Activated naive CD8-positive, alpha-beta T cell treated with anti-CD3 and anti-CD28 coated beads for 36 hours (primary cell): ENCODE measurements at regions not wholly inside any gene's neighbourhood (a gene's known extent, or its start where the extent isn't known, plus 50 kb on each side); places are given as distances from the start of the nearest gene placed in this dataset.

ENCODE experiments used
- DNase-seq: peaks from one replicate; pipeline ENCODE4 v3.0.0; 2021
- H3K27ac Mint-ChIP-seq: one replicate; pipeline ENCODE4 v1.8.0; 2022; ENCODE audit warnings: mild to moderate bottlenecking, moderate library complexity, mixed read lengths
- H3K27me3 Mint-ChIP-seq: one replicate; pipeline ENCODE4 v1.8.0; 2022; ENCODE audit warnings: mild to moderate bottlenecking, mixed read lengths
- H3K36me3 Mint-ChIP-seq: one replicate; pipeline ENCODE4 v1.8.0; 2021; ENCODE audit warnings: mild to moderate bottlenecking, mixed read lengths
- H3K4me1 Mint-ChIP-seq: one replicate; pipeline ENCODE4 v1.8.0; 2021; ENCODE audit warnings: mixed read lengths
- H3K4me3 Mint-ChIP-seq: one replicate; pipeline ENCODE4 v1.8.0; 2022; ENCODE audit warnings: mild to moderate bottlenecking, moderate library complexity, mixed read lengths
- H3K9me3 Mint-ChIP-seq: one replicate; pipeline ENCODE4 v1.8.0; 2022; ENCODE audit warnings: mixed read lengths

GRCh38 chr9:120152295-120152694 is 427.7 kb downstream of the CDK5RAP2 start:
- Mint-ChIP-seq H3K4me3 (no peak overlapping the region), H3K27me3 (no peaks in the 10 kb centered on the region), H3K4me1 (no peaks in the 10 kb centered on the region), H3K27ac (no peak overlapping the region), H3K36me3 (no peaks in the 10 kb centered on the region), H3K9me3 (no peaks in the 10 kb centered on the region)
- DNase-seq: no peak

DNA sequence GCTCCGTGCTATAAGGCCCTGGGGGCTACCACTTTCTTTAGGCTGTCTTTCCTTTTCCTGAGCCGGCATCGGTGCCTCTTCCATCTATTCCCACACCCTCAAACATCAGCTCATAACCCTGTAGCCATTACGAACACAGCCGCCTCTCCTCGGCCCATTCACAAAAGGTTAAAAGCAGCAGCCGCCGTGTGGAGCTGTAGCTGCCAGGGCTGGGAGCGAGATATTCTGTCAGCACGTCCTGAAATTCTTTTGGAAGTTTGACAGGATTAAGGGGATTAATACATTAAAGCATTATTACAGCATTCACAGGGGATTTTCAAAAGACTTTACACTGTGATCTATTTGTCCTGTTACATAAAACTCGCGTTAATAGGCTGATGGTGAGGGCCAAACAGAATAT is 428.2 kb downstream of the CDK5RAP2 start:
- H3K4me1 Mint-ChIP-seq: no peaks in the 10 kb centered on the region
- no peaks in the 10 kb centered on the region for H3K27me3 Mint-ChIP-seq
- no peaks in the 10 kb centered on the region for H3K36me3 Mint-ChIP-seq
- H3K4me3 Mint-ChIP-seq: no peak overlapping the region
- H3K27ac Mint-ChIP-seq: no peak overlapping the region
- no peak for DNase-seq
- H3K9me3 Mint-ChIP-seq: no peaks in the 10 kb centered on the region

DNA sequence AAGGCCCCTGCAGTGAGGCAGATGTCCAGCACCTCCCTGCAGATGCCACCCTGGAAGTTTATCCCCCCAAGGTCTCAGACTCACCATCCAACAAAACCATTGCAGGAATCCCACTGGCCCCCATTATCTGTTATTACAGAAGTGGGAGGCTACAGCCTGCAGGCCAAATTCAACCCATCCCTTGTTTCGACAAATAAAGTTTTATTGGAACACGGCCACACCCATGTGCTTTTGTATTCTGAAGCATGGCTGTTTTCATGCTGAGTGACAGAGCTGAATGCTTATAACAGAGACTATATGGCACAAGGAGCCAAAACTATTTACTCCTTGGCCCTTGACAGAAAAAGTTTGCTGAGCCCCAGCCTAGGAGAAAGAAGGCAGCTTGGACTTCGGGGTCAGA is 428.8 kb downstream of the CDK5RAP2 start:
- Mint-ChIP-seq H3K27ac (no peak overlapping the region), H3K27me3 (no peaks in the 10 kb centered on the region), H3K4me1 (no peaks in the 10 kb centered on the region), H3K36me3 (no peaks in the 10 kb centered on the region), H3K9me3 (no peaks in the 10 kb centered on the region), H3K4me3 (no peak overlapping the region)
- no peak for DNase-seq

GRCh38 chr9:120138955-120139354 is 441.0 kb downstream of the CDK5RAP2 start:
- peaks cover 4% of the 10 kb centered on the region for H3K4me1 Mint-ChIP-seq
- H3K27ac Mint-ChIP-seq: no peak overlapping the region
- H3K27me3 Mint-ChIP-seq: peaks cover 8% of the 10 kb centered on the region
- peaks cover 12% of the 10 kb centered on the region for H3K9me3 Mint-ChIP-seq
- H3K36me3 Mint-ChIP-seq: no peaks in the 10 kb centered on the region
- H3K4me3 Mint-ChIP-seq: no peak overlapping the region
- no peak for DNase-seq

- H3K27ac Mint-ChIP-seq: no peak overlapping the region
Measured at GRCh38 chr9:120137186-120137840, 442.7 kb downstream of the CDK5RAP2 start.

DNA sequence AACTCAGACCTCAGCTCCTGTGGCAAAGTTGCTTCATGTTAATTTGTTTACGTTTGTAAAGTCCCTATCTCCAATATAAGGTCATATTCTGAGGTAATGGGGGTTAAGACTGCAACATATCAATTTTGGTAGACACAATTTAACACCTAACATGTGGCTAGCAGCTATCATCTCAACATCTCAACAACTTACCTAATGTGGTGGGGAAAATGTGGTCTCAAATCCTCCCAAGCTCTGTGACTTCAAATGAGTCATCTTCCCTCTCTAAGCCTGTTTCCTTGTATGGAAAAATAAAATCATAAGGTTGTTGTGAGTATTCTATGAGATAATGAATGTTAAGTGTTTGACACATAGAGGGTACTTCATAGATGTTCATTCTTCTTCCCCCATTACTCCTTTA is 443.3 kb downstream of the CDK5RAP2 start:
- no peak overlapping the region for H3K4me3 Mint-ChIP-seq
- H3K4me1 Mint-ChIP-seq: peaks cover 4% of the 10 kb centered on the region
- H3K9me3 Mint-ChIP-seq: peaks cover 14% of the 10 kb centered on the region
- H3K27ac Mint-ChIP-seq: no peak overlapping the region
- peaks cover 9% of the 10 kb centered on the region for H3K27me3 Mint-ChIP-seq
- DNase-seq: no peak
- no peaks in the 10 kb centered on the region for H3K36me3 Mint-ChIP-seq

More at GRCh38 chr9:120137186-120137840, 442.7 kb downstream of the CDK5RAP2 start:
- DNase-seq: no peak
- H3K27me3 Mint-ChIP-seq: peaks cover 8% of the 10 kb centered on the region
- no peaks in the 10 kb centered on the region for H3K36me3 Mint-ChIP-seq
- no peak overlapping the region for H3K4me3 Mint-ChIP-seq
- H3K4me1 Mint-ChIP-seq: peaks cover 4% of the 10 kb centered on the region
- peaks cover 14% of the 10 kb centered on the region for H3K9me3 Mint-ChIP-seq

- no peak overlapping the region for H3K27ac Mint-ChIP-seq
- no peaks in the 10 kb centered on the region for H3K4me1 Mint-ChIP-seq
Measured at GRCh38 chr9:120117081-120117480, 462.9 kb downstream of the CDK5RAP2 start.

DNA sequence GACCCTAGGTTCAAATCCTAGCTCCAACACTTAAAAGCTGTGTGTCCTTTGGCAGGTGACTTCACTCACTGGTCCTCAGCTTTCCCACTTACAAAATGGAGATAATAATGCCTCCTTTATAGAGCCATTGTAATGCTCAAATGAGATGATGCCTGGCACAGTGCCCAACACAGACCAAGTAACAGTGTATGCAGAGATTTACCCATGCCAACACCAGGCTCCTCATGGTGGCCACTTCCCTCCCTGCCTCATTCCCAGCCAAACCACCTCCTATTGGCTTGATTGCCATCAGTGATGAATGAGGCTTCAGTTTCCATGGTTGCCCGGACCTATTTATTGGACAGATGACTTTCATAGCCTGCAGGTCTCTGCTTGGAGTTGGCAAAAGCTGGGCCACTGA is 469.4 kb downstream of the CDK5RAP2 start:
- H3K4me1 Mint-ChIP-seq: no peaks in the 10 kb centered on the region
- DNase-seq: no peak

More at GRCh38 chr9:120117081-120117480, 462.9 kb downstream of the CDK5RAP2 start:
- H3K27me3 Mint-ChIP-seq: no peaks in the 10 kb centered on the region
- no peak overlapping the region for H3K4me3 Mint-ChIP-seq
- H3K9me3 Mint-ChIP-seq: no peaks in the 10 kb centered on the region
- DNase-seq: no peak
- H3K36me3 Mint-ChIP-seq: no peaks in the 10 kb centered on the region

GRCh38 chr9:120109242-120109641 is 470.7 kb downstream of the CDK5RAP2 start:
- no peaks in the 10 kb centered on the region for H3K4me1 Mint-ChIP-seq
- H3K27ac Mint-ChIP-seq: no peak overlapping the region
- peaks cover 5% of the 10 kb centered on the region for H3K27me3 Mint-ChIP-seq
- H3K4me3 Mint-ChIP-seq: no peak overlapping the region
- H3K9me3 Mint-ChIP-seq: no peaks in the 10 kb centered on the region
- H3K36me3 Mint-ChIP-seq: no peaks in the 10 kb centered on the region
- no peak for DNase-seq

More for the DNA sequence above, 469.4 kb downstream of the CDK5RAP2 start:
- Mint-ChIP-seq H3K27ac (no peak overlapping the region), H3K36me3 (no peaks in the 10 kb centered on the region), H3K9me3 (no peaks in the 10 kb centered on the region), H3K27me3 (peaks cover 4% of the 10 kb centered on the region), H3K4me3 (no peak overlapping the region)

GRCh38 chr9:120107138-120107537 is 472.8 kb downstream of the CDK5RAP2 start:
- no peaks in the 10 kb centered on the region for H3K36me3 Mint-ChIP-seq
- H3K4me1 Mint-ChIP-seq: no peaks in the 10 kb centered on the region
- H3K9me3 Mint-ChIP-seq: no peaks in the 10 kb centered on the region
- H3K27me3 Mint-ChIP-seq: peaks cover 12% of the 10 kb centered on the region
- H3K4me3 Mint-ChIP-seq: no peak overlapping the region
- no peak for DNase-seq
- no peak overlapping the region for H3K27ac Mint-ChIP-seq

DNA sequence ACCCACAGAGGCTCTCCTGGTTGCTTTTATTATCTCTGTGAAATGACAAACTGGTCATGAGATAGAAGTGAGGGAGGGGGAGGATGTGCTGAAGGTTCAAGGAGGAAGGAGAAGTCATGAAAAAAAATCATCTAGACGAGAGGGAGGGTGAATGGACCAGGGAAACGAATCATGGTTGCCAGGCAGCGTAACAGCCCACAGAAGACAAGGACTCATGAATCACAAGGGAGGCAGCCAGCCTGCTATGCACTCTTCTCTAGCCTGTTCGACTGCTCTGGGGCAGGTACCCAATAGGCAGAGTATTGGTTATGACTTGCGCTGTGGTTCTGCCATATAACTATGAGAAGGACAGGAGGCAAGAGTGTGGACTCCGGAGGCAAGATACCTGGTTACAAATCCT is 475.2 kb downstream of the CDK5RAP2 start:
- Mint-ChIP-seq H3K27me3 (peaks cover 12% of the 10 kb centered on the region), H3K36me3 (no peaks in the 10 kb centered on the region), H3K4me1 (no peaks in the 10 kb centered on the region), H3K4me3 (no peak overlapping the region), H3K27ac (no peak overlapping the region), H3K9me3 (no peaks in the 10 kb centered on the region)
- no peak for DNase-seq

DNA sequence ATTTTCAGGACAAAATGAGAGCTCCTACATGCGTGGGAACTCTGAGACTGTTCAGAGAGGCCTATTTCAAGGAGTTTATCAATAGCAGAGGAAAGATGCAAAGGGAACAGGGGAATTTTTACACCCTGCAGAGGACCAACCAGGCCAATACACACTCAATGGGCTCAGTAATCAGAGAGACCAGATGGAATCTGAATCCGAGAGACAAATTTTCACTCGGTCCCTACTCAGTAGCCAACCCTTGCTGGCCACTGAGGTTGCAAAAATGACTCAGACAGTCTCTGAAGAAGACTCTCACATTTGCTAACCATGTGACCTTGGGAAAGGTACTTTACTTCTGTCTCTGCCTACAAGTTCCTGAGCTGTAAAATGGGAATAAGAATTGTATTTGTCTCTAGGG is 479.4 kb downstream of the CDK5RAP2 start:
- no peak for DNase-seq
- no peaks in the 10 kb centered on the region for H3K4me1 Mint-ChIP-seq
- no peaks in the 10 kb centered on the region for H3K36me3 Mint-ChIP-seq
- H3K9me3 Mint-ChIP-seq: no peaks in the 10 kb centered on the region
- no peak overlapping the region for H3K27ac Mint-ChIP-seq
- no peak overlapping the region for H3K4me3 Mint-ChIP-seq
- peaks cover 12% of the 10 kb centered on the region for H3K27me3 Mint-ChIP-seq

GRCh38 chr9:120099065-120099464 is 480.9 kb downstream of the CDK5RAP2 start:
- Mint-ChIP-seq H3K27me3 (peaks cover 9% of the 10 kb centered on the region), H3K27ac (no peak overlapping the region), H3K4me1 (no peaks in the 10 kb centered on the region), H3K9me3 (no peaks in the 10 kb centered on the region), H3K4me3 (no peak overlapping the region), H3K36me3 (no peaks in the 10 kb centered on the region)
- DNase-seq: no peak

DNA sequence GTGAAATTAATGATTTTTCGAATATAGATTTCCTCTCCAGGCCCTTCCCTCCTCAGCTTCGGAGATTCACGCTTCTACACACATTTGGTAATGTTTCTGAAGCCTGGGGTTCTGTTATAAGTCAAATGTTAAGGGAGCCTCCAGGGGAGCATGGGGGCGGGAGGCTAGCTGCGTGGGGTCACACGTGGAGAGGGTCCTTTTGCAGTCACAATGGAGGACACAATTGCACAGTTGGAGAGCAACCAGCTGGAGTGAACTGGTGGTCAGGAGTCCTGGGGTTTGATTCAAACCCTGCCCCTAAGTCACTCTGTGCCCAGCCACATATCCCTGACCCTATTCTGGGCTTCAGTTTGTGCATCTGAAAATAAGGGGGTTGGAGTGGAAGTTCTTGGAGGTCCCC is 481.4 kb downstream of the CDK5RAP2 start:
- no peak overlapping the region for H3K4me3 Mint-ChIP-seq
- DNase-seq: no peak
- no peaks in the 10 kb centered on the region for H3K36me3 Mint-ChIP-seq
- no peak overlapping the region for H3K27ac Mint-ChIP-seq
- H3K4me1 Mint-ChIP-seq: no peaks in the 10 kb centered on the region
- H3K9me3 Mint-ChIP-seq: no peaks in the 10 kb centered on the region
- H3K27me3 Mint-ChIP-seq: peaks cover 5% of the 10 kb centered on the region

- no peaks in the 10 kb centered on the region for H3K27me3 Mint-ChIP-seq
- H3K27ac Mint-ChIP-seq: no peak overlapping the region
- no peak for DNase-seq
- no peak overlapping the region for H3K4me3 Mint-ChIP-seq
- no peaks in the 10 kb centered on the region for H3K36me3 Mint-ChIP-seq
- peaks cover 4% of the 10 kb centered on the region for H3K9me3 Mint-ChIP-seq
- H3K4me1 Mint-ChIP-seq: no peaks in the 10 kb centered on the region
Measured at GRCh38 chr9:120091206-120091605, 488.8 kb downstream of the CDK5RAP2 start.

DNA sequence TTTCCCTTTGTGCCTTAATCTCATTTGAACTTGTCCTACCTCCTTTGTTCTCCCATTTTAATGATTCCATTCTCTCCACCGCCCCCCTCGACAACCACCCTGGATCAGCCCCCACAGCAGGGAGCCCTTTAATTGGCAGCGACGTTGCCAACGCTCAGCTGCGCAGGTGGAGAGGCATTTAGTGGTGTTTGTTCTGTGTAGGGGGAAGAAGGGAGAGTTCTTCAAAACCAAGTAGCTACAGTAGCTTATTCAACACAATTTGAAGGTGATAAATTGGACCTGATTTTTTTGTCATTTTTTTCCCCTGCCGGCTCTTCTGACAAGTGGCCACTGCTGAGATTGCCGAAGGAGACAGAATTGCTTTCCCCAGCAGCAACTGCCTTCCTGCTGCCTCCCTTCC is 499.1 kb downstream of the CDK5RAP2 start:
- H3K9me3 Mint-ChIP-seq: peaks cover 12% of the 10 kb centered on the region
- no peaks in the 10 kb centered on the region for H3K36me3 Mint-ChIP-seq
- H3K4me3 Mint-ChIP-seq: no peak overlapping the region
- no peaks in the 10 kb centered on the region for H3K27me3 Mint-ChIP-seq
- DNase-seq: no peak
- no peaks in the 10 kb centered on the region for H3K4me1 Mint-ChIP-seq
- H3K27ac Mint-ChIP-seq: no peak overlapping the region
